A673 (cell line): ENCODE measurements at regions not wholly inside any gene's neighbourhood (a gene's known extent, or its start where the extent isn't known, plus 50 kb on each side); places are given as distances from the start of the nearest gene placed in this dataset.

Source experiments
- CTCF ChIP-seq: fragments of 300-800, 200-600 bp; sonication (generic); conservative IDR thresholded peaks from 2 replicates; pipeline ENCODE4 v1.5.1; 2017; ENCODE audit warnings: low read depth, mild to moderate bottlenecking, antibody characterized with exemption, low read length, moderate library complexity, mixed read lengths
- EZH2 ChIP-seq: fragments of 200-600 bp; sonication (generic); IDR thresholded peaks from 2 replicates; pipeline ENCODE4 v1.6.1; 2017; ENCODE audit warnings: borderline replicate concordance, low read depth, mild to moderate bottlenecking, mixed read lengths, antibody characterized with exemption, low read length; ENCODE audit not compliant: poor library complexity, severe bottlenecking

GRCh38 chr5:167485061-167485774 is 806.2 kb upstream of the WWC1 start:
- TF ChIP-seq CTCF (no peak), EZH2 (no peak)
